Epithelial cell of proximal tubule (primary cell): ENCODE measurements at regions not wholly inside any gene's neighbourhood (a gene's known extent, or its start where the extent isn't known, plus 50 kb on each side); places are given as distances from the start of the nearest gene placed in this dataset.

ENCODE experiments used
- DNase-seq: peaks from one replicate; pipeline ENCODE4 v3.0.0-alpha.2; 2011; ENCODE audit warnings: low read depth
- H3K4me3 ChIP-seq: 2 replicates; pipeline ENCODE4 v1.5.1; 2011; ENCODE audit warnings: low read depth, mild to moderate bottlenecking, low read length
- CTCF ChIP-seq: conservative IDR thresholded peaks from 2 replicates; pipeline ENCODE4 v1.5.1; 2012; ENCODE audit warnings: low read depth, mild to moderate bottlenecking, low read length

GRCh38 chr16:59878479-59878878 lies 1144.4 kb upstream of the GOT2 start:
- TF ChIP-seq CTCF: no peak
- H3K4me3 ChIP-seq: no peak overlapping the region
- no peak for DNase-seq

GRCh38 chr16:59864981-59865666 lies 1131.0 kb upstream of the GOT2 start:
- TF ChIP-seq CTCF: no peak
- no peak overlapping the region for H3K4me3 ChIP-seq
- no peak for DNase-seq

- no peak overlapping the region for H3K4me3 ChIP-seq
- DNase-seq: no peak
- no peak for TF ChIP-seq CTCF
Observed at GRCh38 chr16:59859676-59860402, 1125.7 kb upstream of the GOT2 start.

- no peak for TF ChIP-seq CTCF
- DNase-seq: no peak
- H3K4me3 ChIP-seq: no peak overlapping the region
Observed at GRCh38 chr16:59854846-59855439, 1120.8 kb upstream of the GOT2 start.

- no peak overlapping the region for H3K4me3 ChIP-seq
- DNase-seq: no peak
- no peak for TF ChIP-seq CTCF
Observed at GRCh38 chr16:59849716-59850115, 1115.6 kb upstream of the GOT2 start.

GRCh38 chr16:59848296-59848695 lies 1114.2 kb upstream of the GOT2 start:
- no peak for DNase-seq
- no peak for TF ChIP-seq CTCF
- H3K4me3 ChIP-seq: no peak overlapping the region
